PC-3 (cell line): ENCODE measurements at regions not wholly inside any gene's neighbourhood (a gene's known extent, or its start where the extent isn't known, plus 50 kb on each side); places are given as distances from the start of the nearest gene placed in this dataset.

Source experiments
- EZH2 ChIP-seq: fragments of 300-600 bp; sonication (generic); IDR thresholded peaks from one replicate; pipeline ENCODE4 v1.6.1; 2017; ENCODE audit warnings: antibody characterized with exemption, mild to moderate bottlenecking, low read length; ENCODE audit not compliant: unreplicated experiment
- TF ChIP-seq, protein P1 (sequence below): fragments of 300-600 bp; sonication (generic); conservative IDR thresholded peaks from 2 replicates; pipeline ENCODE4 v1.5.1; 2017; ENCODE audit warnings: antibody characterized with exemption, low read depth, mild to moderate bottlenecking, low read length

DNA sequence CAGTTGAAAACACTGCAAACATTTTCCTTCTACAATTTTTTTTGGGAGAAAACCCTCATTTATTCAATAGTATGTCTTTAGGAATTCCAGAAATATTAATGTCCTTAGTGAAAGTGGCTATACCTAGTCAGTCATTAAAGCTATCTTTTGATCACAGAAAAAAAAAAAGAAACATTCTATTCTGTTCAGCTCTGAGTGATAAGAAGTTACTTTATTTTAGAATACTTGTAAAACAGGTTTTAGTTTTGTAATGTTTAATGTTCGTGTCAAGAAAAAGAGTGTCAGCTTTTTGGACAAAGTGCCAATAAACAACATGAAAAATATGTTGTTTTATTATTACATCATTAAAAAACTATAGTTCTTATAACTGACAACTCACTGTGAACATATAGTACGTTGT, 240.4 kb downstream of the OGFRL1 start:
- TF ChIP-seq, protein P1, sequence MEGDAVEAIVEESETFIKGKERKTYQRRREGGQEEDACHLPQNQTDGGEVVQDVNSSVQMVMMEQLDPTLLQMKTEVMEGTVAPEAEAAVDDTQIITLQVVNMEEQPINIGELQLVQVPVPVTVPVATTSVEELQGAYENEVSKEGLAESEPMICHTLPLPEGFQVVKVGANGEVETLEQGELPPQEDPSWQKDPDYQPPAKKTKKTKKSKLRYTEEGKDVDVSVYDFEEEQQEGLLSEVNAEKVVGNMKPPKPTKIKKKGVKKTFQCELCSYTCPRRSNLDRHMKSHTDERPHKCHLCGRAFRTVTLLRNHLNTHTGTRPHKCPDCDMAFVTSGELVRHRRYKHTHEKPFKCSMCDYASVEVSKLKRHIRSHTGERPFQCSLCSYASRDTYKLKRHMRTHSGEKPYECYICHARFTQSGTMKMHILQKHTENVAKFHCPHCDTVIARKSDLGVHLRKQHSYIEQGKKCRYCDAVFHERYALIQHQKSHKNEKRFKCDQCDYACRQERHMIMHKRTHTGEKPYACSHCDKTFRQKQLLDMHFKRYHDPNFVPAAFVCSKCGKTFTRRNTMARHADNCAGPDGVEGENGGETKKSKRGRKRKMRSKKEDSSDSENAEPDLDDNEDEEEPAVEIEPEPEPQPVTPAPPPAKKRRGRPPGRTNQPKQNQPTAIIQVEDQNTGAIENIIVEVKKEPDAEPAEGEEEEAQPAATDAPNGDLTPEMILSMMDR, result no peak
- no peak for TF ChIP-seq EZH2
